GM12875 (cell line): ENCODE measurements at regions not wholly inside any gene's neighbourhood (a gene's known extent, or its start where the extent isn't known, plus 50 kb on each side); places are given as distances from the start of the nearest gene placed in this dataset.

ENCODE experiments used
- H3K4me3 ChIP-seq: one replicate; pipeline ENCODE4 v1.5.1; 2011; ENCODE audit warnings: low read depth, low read length, control low read depth
- TF ChIP-seq, protein P1 (sequence below): IDR thresholded peaks from 2 replicates; pipeline ENCODE4 v1.5.1; 2011; ENCODE audit warnings: low read depth, mild to moderate bottlenecking, control low read depth, inconsistent platforms, low read length, moderate library complexity, borderline replicate concordance; ENCODE audit not compliant: insufficient read depth

DNA sequence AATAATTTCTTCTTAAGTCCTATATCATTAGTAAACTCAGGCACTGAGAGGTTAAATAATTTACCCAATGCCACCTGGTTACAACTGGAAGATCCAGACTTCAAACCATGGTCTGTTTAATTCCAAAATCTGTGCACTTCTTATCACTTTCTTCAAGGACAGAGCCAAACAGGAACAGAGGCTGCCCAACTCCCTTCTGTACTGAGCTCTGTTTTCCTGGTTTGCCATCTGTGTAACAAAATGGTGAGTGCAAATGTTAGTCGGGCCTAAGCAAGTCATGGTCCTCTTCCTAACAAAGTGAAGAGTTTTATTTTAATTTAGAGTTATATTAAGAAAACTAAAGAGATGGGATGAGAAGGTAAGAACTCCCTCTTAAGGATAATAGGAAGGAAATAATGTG is 80.6 kb upstream of the CCL2 start:
- TF ChIP-seq, protein P1, sequence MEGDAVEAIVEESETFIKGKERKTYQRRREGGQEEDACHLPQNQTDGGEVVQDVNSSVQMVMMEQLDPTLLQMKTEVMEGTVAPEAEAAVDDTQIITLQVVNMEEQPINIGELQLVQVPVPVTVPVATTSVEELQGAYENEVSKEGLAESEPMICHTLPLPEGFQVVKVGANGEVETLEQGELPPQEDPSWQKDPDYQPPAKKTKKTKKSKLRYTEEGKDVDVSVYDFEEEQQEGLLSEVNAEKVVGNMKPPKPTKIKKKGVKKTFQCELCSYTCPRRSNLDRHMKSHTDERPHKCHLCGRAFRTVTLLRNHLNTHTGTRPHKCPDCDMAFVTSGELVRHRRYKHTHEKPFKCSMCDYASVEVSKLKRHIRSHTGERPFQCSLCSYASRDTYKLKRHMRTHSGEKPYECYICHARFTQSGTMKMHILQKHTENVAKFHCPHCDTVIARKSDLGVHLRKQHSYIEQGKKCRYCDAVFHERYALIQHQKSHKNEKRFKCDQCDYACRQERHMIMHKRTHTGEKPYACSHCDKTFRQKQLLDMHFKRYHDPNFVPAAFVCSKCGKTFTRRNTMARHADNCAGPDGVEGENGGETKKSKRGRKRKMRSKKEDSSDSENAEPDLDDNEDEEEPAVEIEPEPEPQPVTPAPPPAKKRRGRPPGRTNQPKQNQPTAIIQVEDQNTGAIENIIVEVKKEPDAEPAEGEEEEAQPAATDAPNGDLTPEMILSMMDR: no peak
- H3K4me3 ChIP-seq: no peak overlapping the region

DNA sequence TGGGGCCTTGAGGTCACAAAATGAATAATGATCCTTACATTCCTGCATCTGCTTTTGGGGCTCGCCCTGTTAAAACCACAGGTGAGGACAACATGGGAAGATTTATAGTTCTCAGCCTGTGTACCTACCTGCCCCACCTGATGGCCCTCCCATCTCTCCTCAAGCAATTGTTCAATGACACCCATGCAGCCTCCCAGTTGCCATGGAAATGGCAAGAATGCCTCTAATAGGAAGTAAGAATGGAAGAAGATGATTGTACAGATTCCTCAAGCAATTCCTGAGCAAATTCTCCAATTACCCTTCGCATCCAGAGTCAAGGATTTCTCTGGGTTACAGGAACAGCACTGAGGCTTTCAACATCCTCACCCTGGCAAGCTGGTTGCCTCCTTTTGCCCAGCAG is 78.6 kb upstream of the CCL2 start:
- no peak overlapping the region for H3K4me3 ChIP-seq
- TF ChIP-seq, protein P1: no peak

DNA sequence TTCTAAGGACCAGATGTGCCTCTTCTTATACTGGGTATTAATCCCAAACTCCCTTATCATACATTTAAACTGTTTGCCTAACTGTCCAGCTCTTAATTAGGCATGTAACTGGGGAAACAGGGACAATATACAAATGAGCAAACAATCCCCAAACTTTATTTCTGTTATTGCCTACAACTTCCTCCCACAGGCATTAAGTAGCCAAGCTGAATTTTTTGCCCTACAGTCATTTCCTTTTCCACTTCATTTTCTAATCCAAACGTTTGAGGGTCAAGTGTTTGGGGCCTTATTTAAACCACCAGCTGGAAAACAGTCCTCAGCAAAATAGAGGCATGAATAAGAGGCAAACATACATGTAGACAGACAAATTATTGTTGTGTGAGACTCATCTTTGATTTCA is 77.4 kb upstream of the CCL2 start:
- no peak overlapping the region for H3K4me3 ChIP-seq
- TF ChIP-seq, protein P1: no peak

DNA sequence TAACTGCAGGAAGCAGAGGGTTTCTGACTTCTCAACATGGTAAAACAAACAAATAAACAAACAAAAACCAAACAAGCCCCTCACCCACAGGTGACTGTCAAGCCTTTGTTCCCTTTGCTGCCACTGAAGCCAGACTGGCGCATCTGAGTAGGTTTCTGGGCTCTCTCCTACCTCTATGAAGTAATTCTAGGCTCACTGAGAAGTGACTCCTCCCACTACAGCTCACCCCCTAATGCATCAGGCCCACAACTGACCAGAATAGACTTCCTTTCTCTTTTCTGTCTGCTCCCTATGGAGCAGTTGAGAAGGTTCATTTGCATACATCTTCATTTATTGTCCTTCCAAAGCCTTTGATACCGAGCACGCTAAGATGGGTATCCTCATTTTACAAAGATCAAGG is 77.0 kb upstream of the CCL2 start:
- TF ChIP-seq, protein P1: no peak
- no peak overlapping the region for H3K4me3 ChIP-seq

DNA sequence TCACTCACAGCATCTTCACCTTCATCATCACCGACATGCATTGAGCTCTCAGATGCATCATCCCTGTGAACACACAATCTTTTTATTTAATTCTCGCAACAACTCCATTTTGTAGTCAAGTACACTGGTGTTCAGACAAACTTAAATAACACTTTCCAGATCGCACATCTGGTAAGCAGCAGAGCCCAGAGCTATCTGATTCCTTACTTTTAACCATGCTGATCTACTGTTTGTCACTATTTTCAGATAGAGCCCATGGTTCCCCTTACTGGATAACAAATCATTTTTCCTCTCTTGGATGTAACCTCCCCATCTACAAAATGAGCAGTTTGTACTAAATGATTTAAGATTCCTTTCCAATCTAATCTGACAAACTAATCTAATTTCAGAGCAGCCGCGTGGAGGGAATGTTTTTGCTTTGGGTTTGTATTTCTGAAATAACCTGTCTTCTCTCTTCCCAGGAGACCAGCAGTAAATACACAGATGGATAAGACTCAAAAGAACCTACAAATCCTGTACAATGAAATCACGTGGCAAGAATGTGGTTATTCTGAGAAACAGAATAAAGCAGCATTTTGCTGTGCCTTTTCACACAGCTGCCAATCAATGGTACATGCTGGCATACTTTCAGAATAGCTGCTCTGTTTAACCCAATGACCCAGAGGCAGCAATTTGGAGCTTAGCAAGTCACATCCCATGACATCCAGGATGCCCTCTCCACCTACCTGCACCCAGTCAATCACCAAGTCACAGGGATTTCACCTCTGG is 72.9 kb upstream of the CCL2 start:
- TF ChIP-seq, protein P1: no peak
- H3K4me3 ChIP-seq: no peak overlapping the region

DNA sequence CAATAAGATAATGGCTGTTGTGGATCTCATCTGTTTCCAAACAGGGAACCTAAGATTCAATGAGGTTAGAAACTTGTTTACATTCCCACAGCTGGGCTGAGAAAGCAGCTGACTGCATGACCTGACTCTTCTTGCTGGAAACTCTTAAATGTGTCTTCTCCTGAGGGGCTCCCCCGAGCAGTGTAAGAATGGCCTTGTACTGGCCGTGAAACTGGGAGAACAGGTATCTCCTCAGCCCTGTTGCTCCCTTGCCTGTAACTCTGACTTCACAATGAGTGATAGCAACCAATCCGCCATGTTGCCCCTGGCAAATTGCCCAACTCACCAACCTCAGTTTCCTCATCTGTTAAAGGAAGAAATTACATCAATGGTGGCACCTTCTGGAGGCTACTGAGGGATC is 59.1 kb upstream of the CCL2 start:
- TF ChIP-seq, protein P1: no peak
- H3K4me3 ChIP-seq: no peak overlapping the region

DNA sequence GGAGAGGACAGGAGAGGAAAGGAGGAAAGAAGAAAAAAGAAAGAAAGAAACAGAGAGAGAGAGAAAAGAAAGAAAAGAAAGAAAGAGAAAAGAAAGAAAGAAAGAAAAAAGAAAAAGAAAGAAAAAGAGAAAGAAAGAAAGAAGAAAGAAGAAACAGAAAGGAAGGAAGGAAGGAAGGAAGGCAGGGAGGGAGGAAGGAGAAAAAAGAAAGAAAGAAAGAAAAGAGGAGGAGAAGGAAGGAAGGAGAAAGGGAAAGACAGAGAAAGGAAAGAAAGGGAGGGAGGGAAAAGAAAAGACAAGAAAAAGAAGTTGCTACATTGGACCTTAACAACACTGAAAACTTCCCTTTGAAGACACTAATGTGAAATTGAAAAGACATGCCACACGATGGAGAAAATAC is 56.6 kb upstream of the CCL2 start:
- H3K4me3 ChIP-seq: no peak overlapping the region
- TF ChIP-seq, protein P1: no peak
